K562 (cell line): ENCODE measurements at regions not wholly inside any gene's neighbourhood (a gene's known extent, or its start where the extent isn't known, plus 50 kb on each side); places are given as distances from the start of the nearest gene placed in this dataset.

Experiments
- ATAC-seq: fragments of 200-7000 bp; cut with Tn5 transposase; 3 replicates; pipeline ENCODE4 v1.9.1; 2020; ENCODE audit warnings: moderate library complexity
- BruUV-seq: library from RNA; stranded (reverse); fragments of 400-500 nt; replicated peaks from 2 replicates; lab custom pipeline; 2021; lab: Mats Ljungman, UMichigan
- CTCF ChIA-PET: fragments of 300-600 bp; formaldehyde crosslinking; extraction: SDS; loops from one replicate; lab custom pipeline; 2021; ENCODE audit warnings: low intra/inter-chr PET ratio; lab: Yijun Ruan, JAX
- POLR2A ChIA-PET: fragments of 300-600, 350-650 bp; sonication (Branson Sonifier 250); formaldehyde crosslinking; extraction: SDS; loops from one replicate; lab custom pipeline; 2021; ENCODE audit warnings: antibody characterized with exemption, inconsistent platforms; lab: Yijun Ruan, JAX
- DNase-seq, 4 experiments: peaks; one replicate each; pipeline versions ENCODE4 v3.0.0 to v3.0.0-alpha.2; 2011 to 2018; ENCODE audit warnings: low spot score in 3 of 4, mixed read lengths in 3 of 4; ENCODE audit errors: extremely low read depth in 1 of 4
- FAIRE-seq: peaks from 2 replicates; lab custom pipeline; 2011; peaks lifted over from hg19 to GRCh38; lab: Jason Lieb, UNC
- H2AFZ ChIP-seq: 2 replicates; pipeline ENCODE4 v1.6.0; 2011; ENCODE audit warnings: low read depth, low read length, control low read depth, inconsistent platforms
- H3K27ac ChIP-seq: fragments of 200-600 bp; 3 replicates; pipeline ENCODE4 v1.8.0; 2011; ENCODE audit warnings: low read depth, mild to moderate bottlenecking, control low read depth, inconsistent platforms, low read length, moderate library complexity, mixed read lengths; ENCODE audit errors: extremely low read depth
- H3K27me3 ChIP-seq, 2 experiments: fragments of 300-600 bp in 1 of 2; 2 replicates in 1 of 2; 3 replicates in 1 of 2; pipeline versions ENCODE4 v1.6.0 to v1.8.0; 2011; ENCODE audit warnings: inconsistent platforms in 2 of 2, low read length in 2 of 2, mild to moderate bottlenecking in 1 of 2, mixed read lengths in 1 of 2, moderate library complexity in 1 of 2; ENCODE audit not compliant: control insufficient read depth in 2 of 2, insufficient read depth in 2 of 2
- H3K36me3 ChIP-seq: fragments of 300-600 bp; 3 replicates; pipeline ENCODE4 v1.8.0; 2011; ENCODE audit warnings: mild to moderate bottlenecking, low read length, inconsistent platforms; ENCODE audit not compliant: control insufficient read depth, insufficient read depth
- H3K4me1 ChIP-seq, 2 experiments: fragments of 200-600 bp in 1 of 2; replicated peaks in 1 of 2; 2 replicates in 1 of 2; 3 replicates in 1 of 2; pipeline versions ENCODE4 v1.5.1 to v1.8.0; 2011; ENCODE audit warnings: inconsistent platforms in 2 of 2, low read length in 2 of 2, mild to moderate bottlenecking in 1 of 2, mixed read lengths in 1 of 2, moderate library complexity in 1 of 2; ENCODE audit not compliant: control insufficient read depth in 2 of 2, insufficient read depth in 2 of 2
- H3K4me2 ChIP-seq: 2 replicates; pipeline ENCODE4 v1.6.1; 2011; ENCODE audit warnings: low read length, control low read depth, inconsistent platforms, mixed read lengths; ENCODE audit not compliant: insufficient read depth
- H3K4me3 ChIP-seq: fragments of 200-600 bp; sonication (generic), shearing (Covaris generic); 2 replicates; pipeline ENCODE4 v1.5.1; 2016; ENCODE audit warnings: control low read depth, inconsistent platforms
- H3K79me2 ChIP-seq: fragments of 200-600 bp; 3 replicates; pipeline ENCODE4 v1.8.0; 2011; ENCODE audit warnings: low read length, inconsistent platforms; ENCODE audit not compliant: control insufficient read depth, insufficient read depth
- H3K9ac ChIP-seq, 2 experiments: 2 replicates each; pipeline versions ENCODE4 v1.6.0 to v1.6.1; 2011; ENCODE audit warnings: low read depth in 2 of 2, low read length in 2 of 2, control low read depth in 1 of 2, inconsistent platforms in 1 of 2, mild to moderate bottlenecking in 1 of 2, mixed read lengths in 1 of 2; ENCODE audit not compliant: insufficient read depth in 1 of 2
- H3K9me1 ChIP-seq: one replicate; pipeline ENCODE4 v1.6.0; 2011; ENCODE audit warnings: inconsistent platforms, mild to moderate bottlenecking, low read length, moderate library complexity; ENCODE audit not compliant: control insufficient read depth, insufficient read depth
- H3K9me3 ChIP-seq: replicated peaks from 2 replicates; pipeline ENCODE4 v1.5.1; 2011; ENCODE audit warnings: low read depth, low read length, inconsistent platforms; ENCODE audit not compliant: control insufficient read depth, insufficient read depth
- H4K20me1 ChIP-seq: replicated peaks from 2 replicates; pipeline ENCODE4 v1.6.1; 2011; ENCODE audit warnings: low read length, inconsistent platforms, mixed read lengths; ENCODE audit not compliant: control insufficient read depth, insufficient read depth
- E2F8 ChIP-seq: fragments of 450-650 bp; IDR thresholded peaks from 2 replicates; pipeline ENCODE4 v1.7.1; 2018; ENCODE audit warnings: mild to moderate bottlenecking, low read depth; ENCODE audit not compliant: partially characterized antibody
- PCBP1 ChIP-seq: fragments of 200-400 bp; formaldehyde crosslinking; IDR thresholded peaks from 2 replicates; pipeline ENCODE4 v1.6.1; 2018; ENCODE audit warnings: mild to moderate bottlenecking, low read depth, low read length; ENCODE audit not compliant: poor library complexity, severe bottlenecking
- PHF20 ChIP-seq: fragments of 450-650 bp; IDR thresholded peaks from 2 replicates; pipeline ENCODE4 v1.6.1; 2018; ENCODE audit not compliant: partially characterized antibody
- PRDM10 ChIP-seq: fragments of 450-650 bp; IDR thresholded peaks from 2 replicates; pipeline ENCODE4 v1.6.1; 2018; ENCODE audit not compliant: partially characterized antibody
- SMARCC2 ChIP-seq: fragments of 450-650 bp; IDR thresholded peaks from 2 replicates; pipeline ENCODE4 v1.6.1; 2017; ENCODE audit warnings: antibody characterized with exemption, moderate library complexity, mild to moderate bottlenecking, low read depth
- TFE3 ChIP-seq: fragments of 450-650 bp; formaldehyde crosslinking; IDR thresholded peaks from 2 replicates; pipeline ENCODE4 v1.4.0; 2020; ENCODE audit warnings: mild to moderate bottlenecking, mixed read lengths
- ZNF561 ChIP-seq: fragments of 450-650 bp; formaldehyde crosslinking; conservative IDR thresholded peaks from 2 replicates; pipeline ENCODE4 v1.4.0; 2020; ENCODE audit warnings: mild to moderate bottlenecking, moderate library complexity
- WGBS: fragments of 100-300 bp; shearing (Covaris generic); methylation state at CpG from one replicate; pipeline ENCODE4 v1.1.6; 2016; ENCODE audit warnings: low coverage, mixed read lengths; ENCODE audit not compliant: insufficient coverage; ENCODE audit errors: missing lambda C conversion rate; 5-methylcytosine and 5-hydroxymethylcytosine counted together
- in situ Hi-C: fragments of 300-500 bp; cut with MboI; formaldehyde crosslinking; loops from 4 replicates; pipeline ENCODE4 v1.15.0; 2018; ENCODE audit warnings: inconsistent platforms, mixed read lengths
- intact Hi-C: fragments of 100-400 bp; cut with micrococcal nuclease; formaldehyde crosslinking; loops from 2 replicates; pipeline ENCODE4 v1.14.2; 2022

GRCh38 chr18:77461062-77461688 lies 211.5 kb downstream of the GALR1 start (continued):
- no peak for TF ChIP-seq PHF20

GRCh38 chr18:77464917-77465316 lies 215.3 kb downstream of the GALR1 start:
- 0% methylated on average over 3 of the region's 3 CpGs for WGBS
- ATAC-seq (no peak), FAIRE-seq (no peak), DNase-seq (no peak)
- H3K4me1 ChIP-seq, result no peaks in the 10 kb centered on the region
- H3K9me3 ChIP-seq, result no peaks in the 10 kb centered on the region
- H3K9me1 ChIP-seq, result no peaks in the 10 kb centered on the region
- POLR2A ChIA-PET, result no interaction called here
- H3K27me3 ChIP-seq, result no peaks in the 10 kb centered on the region
- H3K36me3 ChIP-seq, result no peaks in the 10 kb centered on the region
- no TSS peak for BruUV-seq
- no peak overlapping the region for H3K4me3 ChIP-seq
- TF ChIP-seq TFE3 (peak; percentile 75), PCBP1 (no peak), SMARCC2 (no peak), PRDM10 (no peak), ZNF561 (no peak), E2F8 (no peak)
- CTCF ChIA-PET, result no interaction called here
- H3K79me2 ChIP-seq, result no peaks in the 10 kb centered on the region
- intact Hi-C loops (no loop called here), in situ Hi-C loops (no loop called here)
- H2AFZ ChIP-seq, result no peak overlapping the region
- no peak overlapping the region for H3K9ac ChIP-seq
- H4K20me1 ChIP-seq, result no peaks in the 10 kb centered on the region
- H3K27ac ChIP-seq, result no peak overlapping the region
- no peak overlapping the region for H3K4me2 ChIP-seq
